Ovary (tissue), 3 donors: ENCODE measurements at regions not wholly inside any gene's neighbourhood (a gene's known extent, or its start where the extent isn't known, plus 50 kb on each side); places are given as distances from the start of the nearest gene placed in this dataset.

Experiments
- POLR2A ChIP-seq: fragments of 450-650 bp; IDR thresholded peaks from one replicate; pipeline ENCODE4 v1.6.1; 2017; ENCODE audit warnings: antibody characterized with exemption, mild to moderate bottlenecking, moderate library complexity
- TF ChIP-seq, protein P1 (sequence below), 3 donors: fragments of 450-650 bp in 2 of 3; fragments of 200-600 bp in 1 of 3; IDR thresholded peaks; one replicate each; pipeline versions ENCODE4 v1.5.1 to v1.8.0; 2016 to 2022; ENCODE audit warnings: antibody characterized with exemption in 3 of 3, mild to moderate bottlenecking in 1 of 3
- donor health status: DM: no; HTN: no; CAD: no.

DNA sequence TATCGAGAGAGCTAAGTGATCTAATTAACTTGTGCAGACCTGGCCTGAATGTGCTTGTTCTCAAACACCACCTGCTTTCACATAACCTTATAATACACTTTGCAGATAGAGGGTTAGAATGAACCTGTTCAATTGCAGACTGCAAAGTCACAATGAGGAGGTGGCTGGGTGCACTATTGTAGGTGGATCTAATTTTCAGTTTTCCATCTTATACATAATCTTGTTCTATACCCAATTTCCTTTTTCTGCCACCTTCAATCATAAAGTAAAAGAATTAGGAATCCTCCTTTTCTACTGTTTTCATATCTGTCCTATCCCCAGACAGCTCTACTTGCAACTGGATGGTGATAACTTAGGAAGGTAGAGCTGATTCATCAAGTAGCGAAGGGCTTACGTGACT is 68.8 kb upstream of the APC start:
- TF ChIP-seq, protein P1, sequence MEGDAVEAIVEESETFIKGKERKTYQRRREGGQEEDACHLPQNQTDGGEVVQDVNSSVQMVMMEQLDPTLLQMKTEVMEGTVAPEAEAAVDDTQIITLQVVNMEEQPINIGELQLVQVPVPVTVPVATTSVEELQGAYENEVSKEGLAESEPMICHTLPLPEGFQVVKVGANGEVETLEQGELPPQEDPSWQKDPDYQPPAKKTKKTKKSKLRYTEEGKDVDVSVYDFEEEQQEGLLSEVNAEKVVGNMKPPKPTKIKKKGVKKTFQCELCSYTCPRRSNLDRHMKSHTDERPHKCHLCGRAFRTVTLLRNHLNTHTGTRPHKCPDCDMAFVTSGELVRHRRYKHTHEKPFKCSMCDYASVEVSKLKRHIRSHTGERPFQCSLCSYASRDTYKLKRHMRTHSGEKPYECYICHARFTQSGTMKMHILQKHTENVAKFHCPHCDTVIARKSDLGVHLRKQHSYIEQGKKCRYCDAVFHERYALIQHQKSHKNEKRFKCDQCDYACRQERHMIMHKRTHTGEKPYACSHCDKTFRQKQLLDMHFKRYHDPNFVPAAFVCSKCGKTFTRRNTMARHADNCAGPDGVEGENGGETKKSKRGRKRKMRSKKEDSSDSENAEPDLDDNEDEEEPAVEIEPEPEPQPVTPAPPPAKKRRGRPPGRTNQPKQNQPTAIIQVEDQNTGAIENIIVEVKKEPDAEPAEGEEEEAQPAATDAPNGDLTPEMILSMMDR (IDR thresholded peaks at IDR 0.05): no peak
- no peak for TF ChIP-seq POLR2A
